Upper lobe of right lung (tissue), 1 donor: ENCODE measurements at regions not wholly inside any gene's neighbourhood (a gene's known extent, or its start where the extent isn't known, plus 50 kb on each side); places are given as distances from the start of the nearest gene placed in this dataset.

Source experiments
- ATAC-seq: fragments of 200-7000 bp; cut with Tn5 transposase; one replicate; pipeline ENCODE4 v1.9.1; 2020; ENCODE audit warnings: mild to moderate bottlenecking, moderate library complexity
- DNase-seq: peaks from one replicate; pipeline ENCODE4 v3.0.0-alpha.2; 2020
- H3K27ac ChIP-seq: fragments of 200-600 bp; one replicate; pipeline ENCODE4 v1.8.0; 2022
- H3K27me3 ChIP-seq: fragments of 200-600 bp; one replicate; pipeline ENCODE4 v1.8.0; 2022; ENCODE audit warnings: mild to moderate bottlenecking
- H3K36me3 ChIP-seq: fragments of 200-600 bp; one replicate; pipeline ENCODE4 v1.8.0; 2022
- H3K4me1 ChIP-seq: fragments of 200-600 bp; one replicate; pipeline ENCODE4 v1.8.0; 2022
- H3K4me3 ChIP-seq: fragments of 200-600 bp; one replicate; pipeline ENCODE4 v1.8.0; 2022; ENCODE audit warnings: mild to moderate bottlenecking
- H3K9me3 ChIP-seq: fragments of 200-600 bp; one replicate; pipeline ENCODE4 v1.8.0; 2022
- intact Hi-C: fragments of 100-400 bp; cut with DNase I; formaldehyde crosslinking; loops from one replicate; pipeline ENCODE4 v1.11.0; 2022
- TF ChIP-seq, protein P1 (sequence below): fragments of 200-600 bp; IDR thresholded peaks from one replicate; pipeline ENCODE4 v1.8.0; 2022; ENCODE audit warnings: antibody characterized with exemption
- donor health status: DM: no; HTN: yes; CAD: no; lungs with severe emphysema.

DNA sequence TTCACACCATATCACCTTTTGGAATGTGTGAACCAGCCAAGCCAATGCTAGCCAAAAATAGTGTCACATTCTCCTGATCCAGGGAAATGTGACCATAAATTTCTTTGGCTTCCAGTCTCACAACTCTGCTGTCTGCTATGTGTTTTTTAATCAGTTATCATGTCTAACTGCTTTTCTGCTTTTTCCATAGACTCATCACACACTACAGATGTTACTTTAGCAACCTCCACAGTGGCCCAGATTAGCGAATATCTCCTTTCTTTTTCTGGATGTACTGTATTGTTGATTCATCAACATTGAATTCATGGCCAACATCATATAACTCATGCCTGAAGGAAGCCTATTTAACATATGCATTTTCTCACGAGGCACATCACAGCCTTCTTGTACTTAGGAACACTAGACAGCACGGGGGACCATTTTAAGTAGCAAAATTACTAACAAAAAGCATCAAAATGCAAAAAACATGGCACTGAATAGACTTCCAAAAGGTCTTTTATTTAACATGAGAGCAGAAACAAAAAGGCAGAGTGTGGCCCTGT is 73.1 kb upstream of the POU2AF2 start:
- Histone ChIP-seq H3K36me3 (no peaks in the 10 kb centered on the region), H3K27ac (no peak overlapping the region), H3K4me3 (no peak overlapping the region), H3K9me3 (no peaks in the 10 kb centered on the region), H3K27me3 (no peaks in the 10 kb centered on the region), H3K4me1 (no peaks in the 10 kb centered on the region)
- TF ChIP-seq, protein P1, sequence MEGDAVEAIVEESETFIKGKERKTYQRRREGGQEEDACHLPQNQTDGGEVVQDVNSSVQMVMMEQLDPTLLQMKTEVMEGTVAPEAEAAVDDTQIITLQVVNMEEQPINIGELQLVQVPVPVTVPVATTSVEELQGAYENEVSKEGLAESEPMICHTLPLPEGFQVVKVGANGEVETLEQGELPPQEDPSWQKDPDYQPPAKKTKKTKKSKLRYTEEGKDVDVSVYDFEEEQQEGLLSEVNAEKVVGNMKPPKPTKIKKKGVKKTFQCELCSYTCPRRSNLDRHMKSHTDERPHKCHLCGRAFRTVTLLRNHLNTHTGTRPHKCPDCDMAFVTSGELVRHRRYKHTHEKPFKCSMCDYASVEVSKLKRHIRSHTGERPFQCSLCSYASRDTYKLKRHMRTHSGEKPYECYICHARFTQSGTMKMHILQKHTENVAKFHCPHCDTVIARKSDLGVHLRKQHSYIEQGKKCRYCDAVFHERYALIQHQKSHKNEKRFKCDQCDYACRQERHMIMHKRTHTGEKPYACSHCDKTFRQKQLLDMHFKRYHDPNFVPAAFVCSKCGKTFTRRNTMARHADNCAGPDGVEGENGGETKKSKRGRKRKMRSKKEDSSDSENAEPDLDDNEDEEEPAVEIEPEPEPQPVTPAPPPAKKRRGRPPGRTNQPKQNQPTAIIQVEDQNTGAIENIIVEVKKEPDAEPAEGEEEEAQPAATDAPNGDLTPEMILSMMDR, result no peak
- ATAC-seq (no peak), DNase-seq (no peak)
- intact Hi-C loops, result no loop called here

DNA sequence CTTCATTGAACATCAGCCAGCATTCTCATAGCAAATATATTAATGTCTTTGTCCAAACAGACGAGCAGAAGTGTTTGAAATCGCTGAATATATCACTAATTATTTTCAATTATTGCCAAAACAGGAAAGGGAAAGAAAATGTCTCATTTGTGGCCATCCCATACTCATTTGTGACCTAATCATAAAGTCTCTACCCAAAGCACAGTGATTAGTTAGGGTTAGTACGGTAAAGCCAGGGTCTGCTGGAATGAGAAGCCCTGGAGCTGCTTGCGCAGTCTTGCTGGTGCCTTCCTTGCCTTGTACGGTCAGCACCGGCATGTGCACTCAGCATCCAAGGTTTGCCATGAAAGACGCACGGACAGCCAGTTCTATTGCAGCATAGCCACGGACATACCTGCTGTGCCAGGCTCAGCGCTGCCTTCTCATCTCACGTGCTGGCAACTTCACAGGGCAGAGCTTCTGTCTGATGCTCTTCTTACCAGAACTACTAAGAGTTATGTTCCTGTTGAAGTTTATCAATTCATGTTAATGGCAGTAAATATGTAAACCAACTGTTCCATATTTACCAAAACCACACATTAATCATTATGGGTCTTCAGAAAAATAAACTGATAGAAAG is 74.7 kb upstream of the POU2AF2 start:
- intact Hi-C loops, result no loop called here
- H3K27me3 ChIP-seq, result no peaks in the 10 kb centered on the region
- no peak overlapping the region for H3K27ac ChIP-seq
- H3K9me3 ChIP-seq, result no peaks in the 10 kb centered on the region
- no peak overlapping the region for H3K4me3 ChIP-seq
- ATAC-seq (no peak), DNase-seq (no peak)
- H3K4me1 ChIP-seq, result no peaks in the 10 kb centered on the region
- no peaks in the 10 kb centered on the region for H3K36me3 ChIP-seq
- TF ChIP-seq, protein P1, result no peak

DNA sequence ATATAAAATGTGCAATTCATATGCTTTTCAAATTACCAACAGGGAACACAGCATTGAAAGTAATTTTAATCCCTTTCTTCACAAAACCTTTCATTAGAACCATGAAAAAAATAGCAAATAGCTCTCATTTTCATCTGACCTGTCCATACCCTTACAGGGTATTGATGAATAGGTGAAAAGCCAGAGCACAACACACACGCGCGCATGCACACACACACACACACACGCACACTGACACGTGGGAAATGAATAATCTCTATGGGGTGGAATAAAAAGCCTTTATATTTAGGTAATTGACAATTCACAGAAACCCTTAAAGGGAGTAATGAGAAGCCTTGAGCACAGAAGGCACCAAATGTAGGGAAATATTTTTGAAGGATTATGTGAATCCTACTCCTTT is 76.2 kb upstream of the POU2AF2 start:
- Histone ChIP-seq H3K4me3 (no peak overlapping the region), H3K9me3 (no peaks in the 10 kb centered on the region), H3K27me3 (no peaks in the 10 kb centered on the region), H3K4me1 (no peaks in the 10 kb centered on the region), H3K27ac (no peak overlapping the region), H3K36me3 (no peaks in the 10 kb centered on the region)
- ATAC-seq (no peak), DNase-seq (no peak)
- TF ChIP-seq, protein P1, result no peak
- intact Hi-C loops, result no loop called here

DNA sequence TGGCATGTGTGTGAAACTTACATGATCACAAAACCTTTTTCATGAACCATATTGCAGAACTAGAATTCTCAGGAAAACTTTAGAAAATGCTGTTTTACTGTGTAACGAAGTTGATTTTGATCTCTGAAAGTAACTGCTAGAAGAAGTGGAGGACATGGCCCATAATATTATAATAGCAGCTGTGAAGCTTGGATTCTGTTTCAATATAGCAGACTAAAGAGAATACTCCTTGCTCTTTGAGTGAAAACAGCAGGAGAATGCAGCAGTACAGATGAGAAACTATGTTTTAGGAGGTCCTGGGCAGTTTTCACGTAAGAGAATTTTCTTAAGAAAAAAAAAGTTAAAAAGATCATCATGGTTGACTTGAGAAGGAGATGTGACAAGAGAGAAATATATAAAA is 76.7 kb upstream of the POU2AF2 start:
- TF ChIP-seq, protein P1, result no peak
- ATAC-seq (no peak), DNase-seq (no peak)
- no peaks in the 10 kb centered on the region for H3K4me1 ChIP-seq
- intact Hi-C loops, result no loop called here
- H3K27me3 ChIP-seq, result no peaks in the 10 kb centered on the region
- H3K27ac ChIP-seq, result no peak overlapping the region
- H3K9me3 ChIP-seq, result no peaks in the 10 kb centered on the region
- no peak overlapping the region for H3K4me3 ChIP-seq
- no peaks in the 10 kb centered on the region for H3K36me3 ChIP-seq

DNA sequence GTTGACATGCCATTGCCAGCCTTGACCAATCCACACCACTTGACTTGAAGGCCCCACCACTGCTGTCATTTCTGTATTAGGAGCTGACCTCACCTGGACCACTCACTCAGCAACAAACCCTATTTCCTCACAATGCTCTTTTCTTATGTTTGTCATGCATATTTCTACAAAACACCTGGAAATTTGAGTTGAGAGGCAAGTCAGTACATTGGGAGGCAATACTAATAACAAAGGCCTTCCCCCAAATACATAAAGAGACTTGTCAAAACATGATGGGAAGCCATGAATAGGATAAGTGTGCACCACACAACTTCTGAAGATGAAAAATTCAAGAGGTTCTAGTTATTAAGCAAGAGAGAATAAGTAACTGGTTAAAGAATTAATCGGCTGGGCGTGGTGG is 77.9 kb upstream of the POU2AF2 start:
- TF ChIP-seq, protein P1, result no peak
- ATAC-seq (no peak), DNase-seq (no peak)
- Histone ChIP-seq H3K4me1 (no peaks in the 10 kb centered on the region), H3K27ac (no peak overlapping the region), H3K27me3 (no peaks in the 10 kb centered on the region), H3K36me3 (no peaks in the 10 kb centered on the region), H3K9me3 (no peaks in the 10 kb centered on the region), H3K4me3 (no peak overlapping the region)
- intact Hi-C loops, result no loop called here

DNA sequence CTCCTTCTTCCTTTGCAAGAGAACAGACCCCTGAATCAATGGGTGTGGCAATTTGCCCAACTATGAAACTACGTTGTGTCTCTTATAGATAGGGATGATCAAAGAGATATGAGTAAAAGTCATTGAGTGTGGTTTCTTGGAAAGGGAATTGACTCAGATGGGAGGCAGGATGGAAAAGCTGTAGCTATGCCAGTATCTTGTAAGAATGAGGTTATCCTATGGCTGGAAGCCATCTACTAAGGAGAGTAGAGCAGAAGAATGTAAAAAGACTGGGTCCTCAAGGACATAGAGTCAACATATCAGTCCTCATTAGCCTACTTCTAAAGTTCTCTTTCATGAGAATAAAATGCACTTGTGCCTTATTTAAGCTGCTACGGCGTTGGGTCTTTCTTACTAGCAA is 78.9 kb upstream of the POU2AF2 start:
- Histone ChIP-seq H3K4me1 (no peaks in the 10 kb centered on the region), H3K9me3 (no peaks in the 10 kb centered on the region), H3K27me3 (no peaks in the 10 kb centered on the region), H3K36me3 (no peaks in the 10 kb centered on the region), H3K27ac (no peak overlapping the region), H3K4me3 (no peak overlapping the region)
- ATAC-seq (peak; percentile 77), DNase-seq (no peak)
- intact Hi-C loops, result no loop called here
- TF ChIP-seq, protein P1, result no peak
